Stomach (tissue), 4 donors: ENCODE measurements at regions not wholly inside any gene's neighbourhood (a gene's known extent, or its start where the extent isn't known, plus 50 kb on each side); places are given as distances from the start of the nearest gene placed in this dataset.

Experiments
- EP300 ChIP-seq: sonication (generic); formaldehyde crosslinking; IDR thresholded peaks from one replicate; pipeline ENCODE4 v1.6.1; 2017; ENCODE audit warnings: antibody characterized with exemption
- POLR2A ChIP-seq, 4 donors: fragments of 450-650 bp; IDR thresholded peaks; one replicate each; pipeline ENCODE4 v1.6.1; 2016; ENCODE audit warnings: antibody characterized with exemption in 4 of 4, control low read depth in 2 of 4, mild to moderate bottlenecking in 1 of 4, moderate library complexity in 1 of 4
- POLR2AphosphoS5 ChIP-seq, 3 donors: sonication (generic); formaldehyde crosslinking; IDR thresholded peaks; one replicate each; pipeline ENCODE4 v1.6.1; 2016; ENCODE audit warnings: antibody characterized with exemption in 3 of 3
- TF ChIP-seq, protein P1 (sequence below), 7 experiments: fragments of 450-650 bp in 4 of 7; fragments of 200-600 bp in 3 of 7; sonication (generic) in 3 of 7; IDR thresholded peaks; one replicate each; pipeline ENCODE4 v1.5.1; 2016 to 2019; ENCODE audit warnings: antibody characterized with exemption in 7 of 7, control low read depth in 2 of 7, mild to moderate bottlenecking in 1 of 7

DNA sequence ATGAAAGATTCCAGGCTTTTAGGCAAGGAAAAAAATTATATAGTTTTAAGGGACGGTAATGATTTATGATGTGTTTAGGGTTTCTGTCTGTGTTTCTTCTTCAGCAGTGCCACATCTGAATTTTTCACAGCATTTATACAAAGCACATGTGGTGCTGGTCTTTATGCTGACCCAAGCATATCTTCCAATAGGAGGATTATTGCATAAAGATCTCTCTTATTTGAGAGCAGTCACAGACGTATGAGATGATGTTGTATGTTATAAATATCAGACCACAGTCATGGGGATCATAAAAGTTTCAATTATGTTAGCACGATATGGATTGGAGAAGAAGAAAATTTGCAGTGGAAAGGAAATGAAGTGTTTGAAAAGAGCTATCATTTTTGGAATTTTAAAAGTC, 150.9 kb downstream of the RASEF start:
- TF ChIP-seq, protein P1, sequence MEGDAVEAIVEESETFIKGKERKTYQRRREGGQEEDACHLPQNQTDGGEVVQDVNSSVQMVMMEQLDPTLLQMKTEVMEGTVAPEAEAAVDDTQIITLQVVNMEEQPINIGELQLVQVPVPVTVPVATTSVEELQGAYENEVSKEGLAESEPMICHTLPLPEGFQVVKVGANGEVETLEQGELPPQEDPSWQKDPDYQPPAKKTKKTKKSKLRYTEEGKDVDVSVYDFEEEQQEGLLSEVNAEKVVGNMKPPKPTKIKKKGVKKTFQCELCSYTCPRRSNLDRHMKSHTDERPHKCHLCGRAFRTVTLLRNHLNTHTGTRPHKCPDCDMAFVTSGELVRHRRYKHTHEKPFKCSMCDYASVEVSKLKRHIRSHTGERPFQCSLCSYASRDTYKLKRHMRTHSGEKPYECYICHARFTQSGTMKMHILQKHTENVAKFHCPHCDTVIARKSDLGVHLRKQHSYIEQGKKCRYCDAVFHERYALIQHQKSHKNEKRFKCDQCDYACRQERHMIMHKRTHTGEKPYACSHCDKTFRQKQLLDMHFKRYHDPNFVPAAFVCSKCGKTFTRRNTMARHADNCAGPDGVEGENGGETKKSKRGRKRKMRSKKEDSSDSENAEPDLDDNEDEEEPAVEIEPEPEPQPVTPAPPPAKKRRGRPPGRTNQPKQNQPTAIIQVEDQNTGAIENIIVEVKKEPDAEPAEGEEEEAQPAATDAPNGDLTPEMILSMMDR (IDR thresholded peaks at IDR 0.05) = no peak
- TF ChIP-seq POLR2A (IDR thresholded peaks at IDR 0.05) = no peak
- TF ChIP-seq EP300 = no peak
- no peak for TF ChIP-seq POLR2AphosphoS5 (IDR thresholded peaks at IDR 0.05)
